ENCODE measurements at regions not wholly inside any gene's neighbourhood (a gene's known extent, or its start where the extent isn't known, plus 50 kb on each side); places are given as distances from the start of the nearest gene placed in this dataset.

DNA sequence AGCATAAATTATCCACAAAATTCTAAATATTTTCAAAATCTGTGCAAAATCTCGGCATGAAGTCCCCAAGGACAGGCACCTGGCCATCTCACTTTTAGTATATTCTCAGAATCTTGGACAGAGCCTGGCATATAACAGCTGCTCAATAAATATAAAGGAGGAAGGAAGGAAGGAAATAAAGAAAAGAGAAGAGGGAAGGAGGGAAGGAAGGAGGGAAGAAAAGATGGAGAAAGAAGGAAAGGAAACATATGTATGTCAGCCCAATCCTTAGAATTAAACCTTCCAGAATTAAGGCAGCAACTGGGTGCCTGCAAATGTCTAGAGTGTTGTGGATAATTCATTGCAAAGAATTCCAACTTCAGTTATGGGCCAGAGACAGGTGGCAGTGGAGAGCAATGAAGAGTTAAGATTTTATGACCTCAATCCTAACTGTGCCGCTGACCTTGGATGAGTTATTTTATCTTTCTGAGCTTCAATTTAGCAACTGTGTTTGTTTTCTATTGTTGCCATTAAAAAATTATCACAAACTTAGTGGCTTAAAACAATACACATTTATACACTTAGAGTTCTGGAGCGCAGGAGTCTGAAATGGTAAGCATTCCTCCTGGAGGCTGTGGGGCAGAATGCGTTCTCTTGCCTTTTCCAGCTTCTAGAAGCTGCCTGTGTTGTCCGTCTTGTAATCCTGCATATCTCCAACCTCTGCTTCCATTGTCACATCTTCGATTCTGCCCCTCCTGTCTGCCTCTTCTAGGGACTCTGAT is 200.9 kb upstream of the MSX2 start:
- Histone ChIP-seq H3K27me3 (replicated peaks in 1 of 2; ENCODE audit: control insufficient read depth in 2 of 2, extremely low read depth in 1 of 2, insufficient read depth in 2 of 2, low read length in 1 of 2) (peaks cover 0 to 10% of the 10 kb centered on the region in 2 experiments), H3K27ac (ENCODE audit: low read length) (no peak overlapping the region), H3K36me3 (ENCODE audit: control insufficient read depth in 2 of 2, extremely low read depth in 1 of 2, insufficient read depth in 1 of 2, low read length in 1 of 2) (no peaks in the 10 kb centered on the region), H3K9me3 (no peaks in the 10 kb centered on the region), H3K4me3 (ENCODE audit: control insufficient read depth in 1 of 2, extremely low read depth in 1 of 2, low read length in 1 of 2) (no peak overlapping the region), H3K4me1 (ENCODE audit: control insufficient read depth in 1 of 2, extremely low read depth in 1 of 2, insufficient read depth in 2 of 2, low read length in 2 of 2) (no peaks in the 10 kb centered on the region)
- no peak for DNase-seq
- ChIA-PET CTCF (no interaction called here), POLR2A (no interaction called here)
- H3K36me3 Mint-ChIP-seq = no peaks in the 10 kb centered on the region
- peaks cover 8 to 14% of the 10 kb centered on the region in 2 donors for H3K27me3 Mint-ChIP-seq
- no peak for ATAC-seq (replicated peaks in 1 of 4)
- 84% methylated on average over 3 of the region's 6 CpGs for WGBS (ENCODE audit: insufficient coverage)
- no peaks in the 10 kb centered on the region for H3K9me3 Mint-ChIP-seq
- no peak overlapping the region for H3K27ac Mint-ChIP-seq
- H3K4me3 Mint-ChIP-seq = no peak overlapping the region
- no peaks in the 10 kb centered on the region for H3K4me1 Mint-ChIP-seq

DNA sequence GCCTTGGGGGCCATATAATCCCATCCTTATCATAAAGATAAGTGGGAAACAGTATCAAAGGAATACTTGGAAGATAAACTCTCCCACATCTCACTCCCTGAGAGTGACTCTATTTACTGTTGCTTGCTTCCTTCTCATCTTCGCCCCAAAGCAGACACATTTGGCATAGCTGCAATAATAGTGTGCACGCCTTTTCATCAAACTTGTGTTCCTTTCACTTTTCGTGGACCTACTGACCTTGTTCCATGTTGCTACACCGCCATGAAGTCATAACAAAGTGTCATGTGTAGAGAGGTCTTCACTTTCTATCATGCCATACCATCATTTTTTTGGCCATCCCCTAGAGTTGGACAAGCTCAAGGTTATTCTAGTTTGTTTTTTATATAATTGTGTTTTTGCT is 200.0 kb upstream of the MSX2 start:
- H3K36me3 ChIP-seq (ENCODE audit: control insufficient read depth in 2 of 2, extremely low read depth in 1 of 2, insufficient read depth in 1 of 2, low read length in 1 of 2) = no peaks in the 10 kb centered on the region
- peaks cover 0 to 4% of the 10 kb centered on the region in 2 experiments for H3K27me3 ChIP-seq (replicated peaks in 1 of 2; ENCODE audit: control insufficient read depth in 2 of 2, extremely low read depth in 1 of 2, insufficient read depth in 2 of 2, low read length in 1 of 2)
- H3K27ac Mint-ChIP-seq = no peak overlapping the region
- H3K4me3 Mint-ChIP-seq = no peak overlapping the region
- ChIA-PET POLR2A (no interaction called here), CTCF (no interaction called here)
- H3K9me3 ChIP-seq = no peaks in the 10 kb centered on the region
- peaks cover 8 to 16% of the 10 kb centered on the region in 2 donors for H3K27me3 Mint-ChIP-seq
- no peaks in the 10 kb centered on the region for H3K4me1 Mint-ChIP-seq
- ATAC-seq (replicated peaks in 1 of 4) (no peak), DNase-seq (no peak)
- H3K4me1 ChIP-seq (ENCODE audit: control insufficient read depth in 1 of 2, extremely low read depth in 1 of 2, insufficient read depth in 2 of 2, low read length in 2 of 2) = no peaks in the 10 kb centered on the region
- H3K36me3 Mint-ChIP-seq = no peaks in the 10 kb centered on the region
- no peaks in the 10 kb centered on the region for H3K9me3 Mint-ChIP-seq
- 60% methylated on average over 1 of the region's 4 CpGs for WGBS (ENCODE audit: insufficient coverage)
- H3K4me3 ChIP-seq (ENCODE audit: control insufficient read depth in 1 of 2, extremely low read depth in 1 of 2, low read length in 1 of 2) = no peak overlapping the region
- H3K27ac ChIP-seq (ENCODE audit: low read length) = no peak overlapping the region

DNA sequence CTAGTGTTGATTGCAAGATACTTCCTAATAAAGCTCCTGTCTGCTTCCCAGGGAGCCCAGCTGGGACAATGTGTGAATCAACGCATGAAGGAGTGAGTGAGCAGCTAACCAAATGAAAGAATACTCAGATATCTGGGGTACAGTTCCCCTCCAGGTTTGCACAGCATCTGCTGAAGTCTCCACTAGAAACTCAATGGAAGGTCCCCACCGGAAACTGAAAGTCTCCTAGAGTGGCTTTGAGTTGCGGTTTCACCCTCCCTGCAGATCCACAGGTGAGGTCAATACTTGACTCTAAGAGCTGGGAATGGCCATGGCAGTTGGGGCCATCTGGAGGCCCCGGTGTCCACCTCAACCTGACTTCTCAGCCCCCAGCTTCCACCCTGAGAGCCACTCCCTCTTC is 198.2 kb upstream of the MSX2 start:
- peaks cover 0 to 3% of the 10 kb centered on the region in 2 experiments for H3K27me3 ChIP-seq (replicated peaks in 1 of 2; ENCODE audit: control insufficient read depth in 2 of 2, extremely low read depth in 1 of 2, insufficient read depth in 2 of 2, low read length in 1 of 2)
- H3K27ac Mint-ChIP-seq = no peak overlapping the region
- WGBS (ENCODE audit: insufficient coverage) = 63% methylated on average over 2 of the region's 4 CpGs
- H3K27me3 Mint-ChIP-seq = peaks cover 5 to 34% of the 10 kb centered on the region in 2 donors
- no peaks in the 10 kb centered on the region for H3K9me3 Mint-ChIP-seq
- H3K36me3 Mint-ChIP-seq = no peaks in the 10 kb centered on the region
- ATAC-seq (replicated peaks in 1 of 4) = no peak
- H3K4me3 Mint-ChIP-seq = no peak overlapping the region
- H3K27ac ChIP-seq (ENCODE audit: low read length) = no peak overlapping the region
- CTCF ChIA-PET = no interaction called here
- DNase-seq = no peak
- H3K4me1 ChIP-seq (ENCODE audit: control insufficient read depth in 1 of 2, extremely low read depth in 1 of 2, insufficient read depth in 2 of 2, low read length in 2 of 2) = no peaks in the 10 kb centered on the region
- H3K4me3 ChIP-seq (ENCODE audit: control insufficient read depth in 1 of 2, extremely low read depth in 1 of 2, low read length in 1 of 2) = no peak overlapping the region
- POLR2A ChIA-PET = no interaction called here
- no peaks in the 10 kb centered on the region for H3K36me3 ChIP-seq (ENCODE audit: control insufficient read depth in 2 of 2, extremely low read depth in 1 of 2, insufficient read depth in 1 of 2, low read length in 1 of 2)
- no peaks in the 10 kb centered on the region for H3K4me1 Mint-ChIP-seq
- no peaks in the 10 kb centered on the region for H3K9me3 ChIP-seq

DNA sequence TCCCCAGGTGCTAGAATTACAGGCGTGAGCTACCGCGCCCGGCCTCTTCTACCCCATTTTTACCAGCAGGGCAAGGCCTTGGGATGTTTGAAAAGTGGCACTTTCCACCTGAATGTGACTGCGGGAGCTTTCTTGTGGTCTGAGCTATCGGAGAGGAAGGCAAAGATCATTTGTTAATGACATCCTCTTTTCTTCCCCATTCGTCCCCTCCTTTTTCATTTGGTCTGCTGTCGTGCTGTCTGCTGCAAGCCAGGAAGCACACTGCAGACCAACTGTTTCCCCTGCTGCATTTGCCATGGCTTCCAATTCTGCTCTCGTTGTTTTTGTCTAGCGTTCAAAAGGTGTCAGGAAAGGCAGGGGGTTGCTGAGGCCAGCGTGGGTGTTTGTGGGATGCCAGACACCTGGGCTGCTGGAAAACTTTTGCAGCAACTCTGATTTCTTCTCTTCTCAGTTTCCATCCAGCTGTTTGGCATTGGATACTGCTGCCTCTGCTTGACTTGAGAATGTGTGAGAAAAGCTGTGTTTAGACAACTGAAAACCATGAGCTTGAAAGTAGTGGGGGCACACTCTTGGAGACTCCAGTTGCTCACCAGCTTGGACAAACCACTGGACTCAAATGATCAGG is 196.4 kb upstream of the MSX2 start:
- ChIA-PET POLR2A (no interaction called here), CTCF (no interaction called here)
- ATAC-seq (replicated peaks in 1 of 4) (no peak), DNase-seq (no peak)
- no peak overlapping the region for H3K27ac Mint-ChIP-seq
- no peak overlapping the region for H3K4me3 ChIP-seq (ENCODE audit: control insufficient read depth in 1 of 2, extremely low read depth in 1 of 2, low read length in 1 of 2)
- H3K9me3 Mint-ChIP-seq = no peaks in the 10 kb centered on the region
- H3K9me3 ChIP-seq = no peaks in the 10 kb centered on the region
- no peaks in the 10 kb centered on the region for H3K4me1 ChIP-seq (ENCODE audit: control insufficient read depth in 1 of 2, extremely low read depth in 1 of 2, insufficient read depth in 2 of 2, low read length in 2 of 2)
- no peaks in the 10 kb centered on the region for H3K4me1 Mint-ChIP-seq
- peaks cover 0 to 3% of the 10 kb centered on the region in 2 experiments for H3K27me3 ChIP-seq (replicated peaks in 1 of 2; ENCODE audit: control insufficient read depth in 2 of 2, extremely low read depth in 1 of 2, insufficient read depth in 2 of 2, low read length in 1 of 2)
- H3K36me3 Mint-ChIP-seq = no peaks in the 10 kb centered on the region
- no peak overlapping the region for H3K4me3 Mint-ChIP-seq
- H3K36me3 ChIP-seq (ENCODE audit: control insufficient read depth in 2 of 2, extremely low read depth in 1 of 2, insufficient read depth in 1 of 2, low read length in 1 of 2) = no peaks in the 10 kb centered on the region
- WGBS (ENCODE audit: insufficient coverage) = 0% methylated on average over 3 of the region's 11 CpGs
- H3K27ac ChIP-seq (ENCODE audit: low read length) = no peak overlapping the region
- H3K27me3 Mint-ChIP-seq = peaks cover 5 to 33% of the 10 kb centered on the region in 2 donors

DNA sequence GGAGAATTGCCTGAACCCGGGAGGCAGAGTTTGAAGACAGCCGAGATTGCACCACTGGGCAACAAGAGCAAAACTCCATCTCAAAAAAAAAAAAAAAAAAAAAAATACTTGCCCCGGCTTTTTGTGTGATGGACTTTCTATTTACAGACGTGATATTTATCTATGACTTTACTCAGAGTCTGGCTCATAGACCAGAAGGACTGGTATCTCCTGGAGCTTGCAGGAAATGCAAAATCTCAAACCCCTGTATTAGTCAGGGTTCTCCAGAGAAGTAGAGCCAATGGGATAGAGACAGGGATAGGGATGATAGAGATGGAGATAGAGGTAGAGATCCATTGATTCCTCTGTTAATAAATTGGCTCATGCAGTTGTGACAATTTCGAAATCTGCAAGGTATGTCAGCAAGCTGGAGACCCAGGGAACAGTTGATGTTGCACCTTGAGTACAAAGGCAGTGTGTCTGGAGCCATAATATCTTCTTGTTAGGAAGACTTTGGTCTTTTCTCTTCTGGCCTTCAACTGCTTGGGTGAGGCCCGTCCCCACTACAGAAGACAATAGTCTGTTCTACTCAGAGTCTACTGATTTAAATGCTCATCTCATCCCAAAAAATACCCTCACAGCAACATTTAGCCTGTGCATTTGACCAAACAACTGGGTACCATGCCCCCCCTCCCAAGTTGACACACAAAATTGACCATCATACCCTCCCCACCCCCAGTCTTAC is 195.4 kb upstream of the MSX2 start:
- no peak overlapping the region for H3K27ac ChIP-seq (ENCODE audit: low read length)
- no peak overlapping the region for H3K27ac Mint-ChIP-seq
- no peaks in the 10 kb centered on the region for H3K9me3 Mint-ChIP-seq
- WGBS (ENCODE audit: insufficient coverage) = 75% methylated on average over 2 of the region's 6 CpGs
- no peaks in the 10 kb centered on the region for H3K36me3 Mint-ChIP-seq
- H3K9me3 ChIP-seq = no peaks in the 10 kb centered on the region
- DNase-seq = no peak
- no peaks in the 10 kb centered on the region for H3K4me1 ChIP-seq (ENCODE audit: control insufficient read depth in 1 of 2, extremely low read depth in 1 of 2, insufficient read depth in 2 of 2, low read length in 2 of 2)
- H3K27me3 ChIP-seq (replicated peaks in 1 of 2; ENCODE audit: control insufficient read depth in 2 of 2, extremely low read depth in 1 of 2, insufficient read depth in 2 of 2, low read length in 1 of 2) = peaks cover 0 to 3% of the 10 kb centered on the region in 2 experiments
- H3K4me3 Mint-ChIP-seq = no peak overlapping the region
- peaks cover 2 to 27% of the 10 kb centered on the region in 2 donors for H3K27me3 Mint-ChIP-seq
- no peak overlapping the region for H3K4me3 ChIP-seq (ENCODE audit: control insufficient read depth in 1 of 2, extremely low read depth in 1 of 2, low read length in 1 of 2)
- no peak for ATAC-seq (replicated peaks in 1 of 4)
- no peaks in the 10 kb centered on the region for H3K4me1 Mint-ChIP-seq
- ChIA-PET POLR2A (no interaction called here), CTCF (no interaction called here)
- H3K36me3 ChIP-seq (ENCODE audit: control insufficient read depth in 2 of 2, extremely low read depth in 1 of 2, insufficient read depth in 1 of 2, low read length in 1 of 2) = no peaks in the 10 kb centered on the region

DNA sequence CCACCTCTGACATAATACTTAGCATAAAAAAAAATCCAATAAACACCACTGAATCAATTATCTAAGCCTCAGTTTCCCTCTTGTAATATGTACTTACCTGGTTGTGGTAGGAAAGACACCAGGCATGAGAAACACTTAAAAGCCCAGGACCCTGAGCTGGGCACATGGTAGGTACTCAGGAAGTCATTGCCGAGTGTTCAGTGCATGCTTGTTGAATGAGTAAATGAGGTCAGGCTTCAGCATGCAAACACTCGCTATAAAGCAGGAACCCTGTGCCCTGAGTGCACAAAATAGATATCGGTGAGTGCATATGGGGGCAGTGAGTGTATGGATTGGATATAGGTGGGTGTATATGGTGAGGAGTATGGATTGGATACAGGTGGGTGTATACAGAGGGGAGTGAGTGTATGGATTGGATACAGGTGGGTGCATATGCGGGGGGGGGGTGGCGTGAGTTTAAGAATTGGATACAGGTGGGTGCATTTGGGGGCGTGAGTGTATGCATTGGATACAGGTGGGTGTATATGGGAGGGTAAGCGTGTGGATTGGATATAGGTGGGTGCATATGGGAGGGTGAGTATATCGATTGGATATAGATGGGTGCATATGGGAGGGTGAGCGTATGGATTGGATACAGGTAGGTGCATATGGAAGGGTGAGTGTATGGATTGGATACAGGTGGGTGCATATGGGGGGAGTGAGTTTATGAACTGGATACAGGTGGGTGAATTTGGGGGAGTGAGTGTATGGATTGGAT is 194.3 kb upstream of the MSX2 start:
- H3K27me3 ChIP-seq (replicated peaks in 1 of 2; ENCODE audit: control insufficient read depth in 2 of 2, extremely low read depth in 1 of 2, insufficient read depth in 2 of 2, low read length in 1 of 2) = peaks cover 0 to 3% of the 10 kb centered on the region in 2 experiments
- H3K27ac Mint-ChIP-seq = no peak overlapping the region
- CTCF ChIA-PET = no interaction called here
- ATAC-seq (replicated peaks in 1 of 4) = no peak
- no peaks in the 10 kb centered on the region for H3K4me1 Mint-ChIP-seq
- no peak overlapping the region for H3K27ac ChIP-seq (ENCODE audit: low read length)
- no peaks in the 10 kb centered on the region for H3K4me1 ChIP-seq (ENCODE audit: control insufficient read depth in 1 of 2, extremely low read depth in 1 of 2, insufficient read depth in 2 of 2, low read length in 2 of 2)
- no peaks in the 10 kb centered on the region for H3K9me3 Mint-ChIP-seq
- H3K4me3 Mint-ChIP-seq = no peak overlapping the region
- H3K9me3 ChIP-seq = no peaks in the 10 kb centered on the region
- peaks cover 2 to 26% of the 10 kb centered on the region in 2 donors for H3K27me3 Mint-ChIP-seq
- H3K36me3 Mint-ChIP-seq = no peaks in the 10 kb centered on the region
- no peaks in the 10 kb centered on the region for H3K36me3 ChIP-seq (ENCODE audit: control insufficient read depth in 2 of 2, extremely low read depth in 1 of 2, insufficient read depth in 1 of 2, low read length in 1 of 2)
- 93% methylated on average over 9 of the region's 9 CpGs for WGBS (ENCODE audit: insufficient coverage)
- DNase-seq = no peak
- no peak overlapping the region for H3K4me3 ChIP-seq (ENCODE audit: control insufficient read depth in 1 of 2, extremely low read depth in 1 of 2, low read length in 1 of 2)
- POLR2A ChIA-PET = no interaction called here

All from T-cell (primary cell).